ENCODE measurements at regions not wholly inside any gene's neighbourhood (a gene's known extent, or its start where the extent isn't known, plus 50 kb on each side); places are given as distances from the start of the nearest gene placed in this dataset.

- H3K9me3 Mint-ChIP-seq, result peaks cover 8 to 54% (median 43%) of the 10 kb centered on the region in 6 donors
- H3K27me3 Mint-ChIP-seq (ENCODE audit: low read depth in 3 of 3), result peaks cover 0 to 3% (median 0%) of the 10 kb centered on the region in 3 donors
- H3K36me3 Mint-ChIP-seq, result peaks cover 0 to 4% (median 0%) of the 10 kb centered on the region in 3 donors
- H3K4me1 Mint-ChIP-seq, result no peaks in the 10 kb centered on the region
- no peak for DNase-seq
- no peak overlapping the region for H3K27ac Mint-ChIP-seq
- H3K4me3 Mint-ChIP-seq, result no peak overlapping the region
Observed at GRCh38 chr3:164927728-164928127, 150.6 kb downstream of the SI start.

- Mint-ChIP-seq H3K27ac (no peak overlapping the region), H3K36me3 (no peaks in the 10 kb centered on the region), H3K4me3 (no peak overlapping the region), H3K9me3 (peaks cover 8 to 51% (median 20%) of the 10 kb centered on the region in 6 donors), H3K4me1 (no peaks in the 10 kb centered on the region), H3K27me3 (ENCODE audit: low read depth in 3 of 3) (peaks cover 0 to 2% (median 0%) of the 10 kb centered on the region in 3 donors)
- no peak for DNase-seq
Observed at GRCh38 chr3:164918905-164919304, 159.4 kb downstream of the SI start.

- no peaks in the 10 kb centered on the region for H3K36me3 Mint-ChIP-seq
- no peaks in the 10 kb centered on the region for H3K4me1 Mint-ChIP-seq
- DNase-seq, result no peak
- peaks cover 0 to 2% (median 0%) of the 10 kb centered on the region in 3 donors for H3K27me3 Mint-ChIP-seq (ENCODE audit: low read depth in 3 of 3)
- H3K27ac Mint-ChIP-seq, result no peak overlapping the region
- H3K9me3 Mint-ChIP-seq, result peaks cover 14 to 58% (median 33%) of the 10 kb centered on the region in 6 donors
- H3K4me3 Mint-ChIP-seq, result no peak overlapping the region
Observed at GRCh38 chr3:164912916-164913315, 165.4 kb downstream of the SI start.

- Mint-ChIP-seq H3K9me3 (peaks cover 0 to 34% (median 16%) of the 10 kb centered on the region in 6 donors), H3K4me3 (no peak overlapping the region), H3K27ac (no peak overlapping the region), H3K27me3 (ENCODE audit: low read depth in 3 of 3) (no peaks in the 10 kb centered on the region), H3K4me1 (no peaks in the 10 kb centered on the region), H3K36me3 (no peaks in the 10 kb centered on the region)
- no peak for DNase-seq
Observed at GRCh38 chr3:164903820-164904451, 174.4 kb downstream of the SI start.

- Mint-ChIP-seq H3K27ac (no peak overlapping the region), H3K4me3 (no peak overlapping the region), H3K36me3 (no peaks in the 10 kb centered on the region), H3K4me1 (no peaks in the 10 kb centered on the region), H3K27me3 (ENCODE audit: low read depth in 3 of 3) (no peaks in the 10 kb centered on the region), H3K9me3 (peaks cover 9 to 23% (median 19%) of the 10 kb centered on the region in 6 donors)
- DNase-seq, result no peak
Observed at GRCh38 chr3:164897342-164897741, 181.0 kb downstream of the SI start.

- Mint-ChIP-seq H3K27ac (no peak overlapping the region), H3K9me3 (peaks cover 10 to 65% (median 40%) of the 10 kb centered on the region in 6 donors), H3K4me3 (no peak overlapping the region), H3K36me3 (no peaks in the 10 kb centered on the region), H3K4me1 (no peaks in the 10 kb centered on the region), H3K27me3 (ENCODE audit: low read depth in 3 of 3) (no peaks in the 10 kb centered on the region)
- DNase-seq, result no peak
Observed at GRCh38 chr3:164890061-164890460, 188.2 kb downstream of the SI start.

GRCh38 chr3:164883171-164883570 lies 195.1 kb downstream of the SI start:
- Mint-ChIP-seq H3K9me3 (peaks cover 2 to 51% (median 23%) of the 10 kb centered on the region in 6 donors), H3K4me1 (no peaks in the 10 kb centered on the region), H3K27ac (no peak overlapping the region), H3K36me3 (no peaks in the 10 kb centered on the region), H3K4me3 (no peak overlapping the region), H3K27me3 (ENCODE audit: low read depth in 3 of 3) (no peaks in the 10 kb centered on the region)
- DNase-seq, result no peak

- H3K9me3 Mint-ChIP-seq, result peaks cover 2 to 39% (median 10%) of the 10 kb centered on the region in 6 donors
- H3K36me3 Mint-ChIP-seq, result peaks cover 0 to 3% (median 0%) of the 10 kb centered on the region in 3 donors
- no peaks in the 10 kb centered on the region for H3K27me3 Mint-ChIP-seq (ENCODE audit: low read depth in 3 of 3)
- H3K4me1 Mint-ChIP-seq, result no peaks in the 10 kb centered on the region
- no peak for DNase-seq
- no peak overlapping the region for H3K27ac Mint-ChIP-seq
- no peak overlapping the region for H3K4me3 Mint-ChIP-seq
Observed at GRCh38 chr3:164879201-164879600, 199.1 kb downstream of the SI start.

GRCh38 chr3:164864454-164864853 lies 213.8 kb downstream of the SI start:
- H3K4me1 Mint-ChIP-seq, result no peaks in the 10 kb centered on the region
- peaks cover 10 to 45% (median 35%) of the 10 kb centered on the region in 6 donors for H3K9me3 Mint-ChIP-seq
- H3K4me3 Mint-ChIP-seq, result no peak overlapping the region
- peaks cover 0 to 3% (median 0%) of the 10 kb centered on the region in 3 donors for H3K27me3 Mint-ChIP-seq (ENCODE audit: low read depth in 3 of 3)
- H3K36me3 Mint-ChIP-seq, result peaks cover 0 to 10% (median 0%) of the 10 kb centered on the region in 3 donors
- H3K27ac Mint-ChIP-seq, result no peak overlapping the region
- no peak for DNase-seq

- Mint-ChIP-seq H3K4me1 (no peaks in the 10 kb centered on the region), H3K36me3 (no peaks in the 10 kb centered on the region), H3K4me3 (no peak overlapping the region), H3K9me3 (peaks cover 1 to 25% (median 10%) of the 10 kb centered on the region in 6 donors), H3K27me3 (ENCODE audit: low read depth in 3 of 3) (no peaks in the 10 kb centered on the region), H3K27ac (no peak overlapping the region)
- no peak for DNase-seq
Observed at GRCh38 chr3:164852866-164853265, 225.4 kb downstream of the SI start.

GRCh38 chr3:164851905-164852304 lies 226.4 kb downstream of the SI start:
- Mint-ChIP-seq H3K9me3 (peaks cover 1 to 24% (median 9%) of the 10 kb centered on the region in 6 donors), H3K4me1 (no peaks in the 10 kb centered on the region), H3K36me3 (no peaks in the 10 kb centered on the region), H3K27ac (no peak overlapping the region), H3K4me3 (no peak overlapping the region), H3K27me3 (ENCODE audit: low read depth in 3 of 3) (no peaks in the 10 kb centered on the region)
- DNase-seq, result no peak

GRCh38 chr3:164851204-164851603 lies 227.1 kb downstream of the SI start:
- Mint-ChIP-seq H3K27ac (no peak overlapping the region), H3K9me3 (peaks cover 1 to 22% (median 8%) of the 10 kb centered on the region in 6 donors), H3K4me3 (no peak overlapping the region), H3K36me3 (no peaks in the 10 kb centered on the region), H3K27me3 (ENCODE audit: low read depth in 3 of 3) (no peaks in the 10 kb centered on the region), H3K4me1 (no peaks in the 10 kb centered on the region)
- DNase-seq, result no peak

- DNase-seq, result no peak
- no peaks in the 10 kb centered on the region for H3K36me3 Mint-ChIP-seq
- no peak overlapping the region for H3K4me3 Mint-ChIP-seq
- no peak overlapping the region for H3K27ac Mint-ChIP-seq
- H3K27me3 Mint-ChIP-seq (ENCODE audit: low read depth in 3 of 3), result no peaks in the 10 kb centered on the region
- peaks cover 1 to 26% (median 10%) of the 10 kb centered on the region in 6 donors for H3K9me3 Mint-ChIP-seq
- H3K4me1 Mint-ChIP-seq, result no peaks in the 10 kb centered on the region
Observed at GRCh38 chr3:164848923-164849322, 229.4 kb downstream of the SI start.

- peaks cover 0 to 2% (median 0%) of the 10 kb centered on the region in 3 donors for H3K27me3 Mint-ChIP-seq (ENCODE audit: low read depth in 3 of 3)
- peaks cover 3 to 31% (median 18%) of the 10 kb centered on the region in 6 donors for H3K9me3 Mint-ChIP-seq
- no peak for DNase-seq
- no peak overlapping the region for H3K27ac Mint-ChIP-seq
- no peak overlapping the region for H3K4me3 Mint-ChIP-seq
- no peaks in the 10 kb centered on the region for H3K4me1 Mint-ChIP-seq
- H3K36me3 Mint-ChIP-seq, result no peaks in the 10 kb centered on the region
Observed at GRCh38 chr3:164845739-164846138, 232.6 kb downstream of the SI start.

GRCh38 chr3:164832216-164832615 lies 246.1 kb downstream of the SI start:
- H3K27me3 Mint-ChIP-seq (ENCODE audit: low read depth in 3 of 3), result peaks cover 0 to 1% (median 0%) of the 10 kb centered on the region in 3 donors
- H3K4me1 Mint-ChIP-seq, result no peaks in the 10 kb centered on the region
- H3K4me3 Mint-ChIP-seq, result no peak overlapping the region
- peaks cover 0 to 3% (median 0%) of the 10 kb centered on the region in 3 donors for H3K36me3 Mint-ChIP-seq
- no peak overlapping the region for H3K27ac Mint-ChIP-seq
- no peak for DNase-seq
- H3K9me3 Mint-ChIP-seq, result peaks cover 9 to 51% (median 26%) of the 10 kb centered on the region in 6 donors
